Testis (tissue), 2 donors: ENCODE measurements at regions not wholly inside any gene's neighbourhood (a gene's known extent, or its start where the extent isn't known, plus 50 kb on each side); places are given as distances from the start of the nearest gene placed in this dataset.

ENCODE experiments used
- DNase-seq: peaks from one replicate; pipeline ENCODE4 v3.0.0-alpha.2; 2019
- H3K27ac ChIP-seq, 2 donors: fragments of 200-600 bp; sonication (generic); one replicate each; pipeline ENCODE4 v1.5.1; 2019
- H3K27me3 ChIP-seq: fragments of 200-600 bp; sonication (generic); one replicate; pipeline ENCODE4 v1.5.1; 2019
- H3K36me3 ChIP-seq: fragments of 200-600 bp; sonication (generic); one replicate; pipeline ENCODE4 v1.5.1; 2017; ENCODE audit warnings: low read depth; ENCODE audit errors: missing control alignments
- H3K4me1 ChIP-seq: fragments of 200-600 bp; sonication (generic); one replicate; pipeline ENCODE4 v1.5.1; 2019
- H3K4me3 ChIP-seq, 2 donors: fragments of 200-600 bp; sonication (generic); one replicate each; pipeline ENCODE4 v1.5.1; 2017 to 2019
- H3K9me3 ChIP-seq: fragments of 200-600 bp; sonication (generic); one replicate; pipeline ENCODE4 v1.5.1; 2017
- POLR2A ChIP-seq: fragments of 450-650 bp; IDR thresholded peaks from one replicate; pipeline ENCODE4 v1.6.1; 2017; ENCODE audit warnings: antibody characterized with exemption, mild to moderate bottlenecking, moderate library complexity
- WGBS, 2 donors: methylation state at CpG; one replicate each; pipeline ENCODE4 v1.1.5; 2018; 5-methylcytosine and 5-hydroxymethylcytosine counted together
- intact Hi-C: fragments of 100-400 bp; cut with DNase I; formaldehyde crosslinking; loops from one replicate; pipeline ENCODE4 v1.15.1; 2023; ENCODE audit warnings: low total_unique reads
- TF ChIP-seq, protein P1 (sequence below), 3 experiments: fragments of 450-650 bp in 2 of 3; fragments of 200-600 bp in 1 of 3; sonication (generic) in 1 of 3; IDR thresholded peaks; one replicate each; pipeline ENCODE4 v1.5.1; 2016 to 2019; ENCODE audit warnings: antibody characterized with exemption in 3 of 3, mild to moderate bottlenecking in 2 of 3, moderate library complexity in 1 of 3

DNA sequence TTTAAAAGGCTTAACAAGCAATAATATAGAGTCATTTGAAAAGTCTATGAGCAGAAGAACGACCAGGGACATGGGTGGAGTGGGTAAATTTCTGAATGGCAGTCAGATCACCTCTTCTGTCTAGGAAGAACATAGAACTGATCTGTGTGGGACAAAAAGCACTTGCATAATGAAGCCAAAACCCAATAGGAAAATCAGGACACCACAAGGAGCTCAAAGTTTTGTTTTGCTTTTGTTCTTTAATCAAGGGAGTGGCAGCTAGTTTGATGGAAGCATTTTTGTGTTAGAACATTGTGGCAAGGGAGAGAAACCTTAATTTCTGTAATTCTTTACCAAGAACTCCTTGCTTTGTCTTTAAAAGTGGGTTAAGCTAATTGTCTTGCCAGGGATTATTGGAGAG, 240.2 kb upstream of the TANK start:
- H3K4me3 ChIP-seq: no peak overlapping the region
- 65 to 80% methylated on average over 1 of the region's 1 CpG for WGBS, 2 donors
- H3K27me3 ChIP-seq: no peaks in the 10 kb centered on the region
- H3K4me1 ChIP-seq: peaks cover 9% of the 10 kb centered on the region
- H3K9me3 ChIP-seq: no peaks in the 10 kb centered on the region
- H3K36me3 ChIP-seq: no peaks in the 10 kb centered on the region
- H3K27ac ChIP-seq: no peak overlapping the region
- intact Hi-C loops: no loop called here
- TF ChIP-seq, protein P1, sequence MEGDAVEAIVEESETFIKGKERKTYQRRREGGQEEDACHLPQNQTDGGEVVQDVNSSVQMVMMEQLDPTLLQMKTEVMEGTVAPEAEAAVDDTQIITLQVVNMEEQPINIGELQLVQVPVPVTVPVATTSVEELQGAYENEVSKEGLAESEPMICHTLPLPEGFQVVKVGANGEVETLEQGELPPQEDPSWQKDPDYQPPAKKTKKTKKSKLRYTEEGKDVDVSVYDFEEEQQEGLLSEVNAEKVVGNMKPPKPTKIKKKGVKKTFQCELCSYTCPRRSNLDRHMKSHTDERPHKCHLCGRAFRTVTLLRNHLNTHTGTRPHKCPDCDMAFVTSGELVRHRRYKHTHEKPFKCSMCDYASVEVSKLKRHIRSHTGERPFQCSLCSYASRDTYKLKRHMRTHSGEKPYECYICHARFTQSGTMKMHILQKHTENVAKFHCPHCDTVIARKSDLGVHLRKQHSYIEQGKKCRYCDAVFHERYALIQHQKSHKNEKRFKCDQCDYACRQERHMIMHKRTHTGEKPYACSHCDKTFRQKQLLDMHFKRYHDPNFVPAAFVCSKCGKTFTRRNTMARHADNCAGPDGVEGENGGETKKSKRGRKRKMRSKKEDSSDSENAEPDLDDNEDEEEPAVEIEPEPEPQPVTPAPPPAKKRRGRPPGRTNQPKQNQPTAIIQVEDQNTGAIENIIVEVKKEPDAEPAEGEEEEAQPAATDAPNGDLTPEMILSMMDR (IDR thresholded peaks at IDR 0.05): no peak
- TF ChIP-seq POLR2A: no peak
- DNase-seq: no peak

DNA sequence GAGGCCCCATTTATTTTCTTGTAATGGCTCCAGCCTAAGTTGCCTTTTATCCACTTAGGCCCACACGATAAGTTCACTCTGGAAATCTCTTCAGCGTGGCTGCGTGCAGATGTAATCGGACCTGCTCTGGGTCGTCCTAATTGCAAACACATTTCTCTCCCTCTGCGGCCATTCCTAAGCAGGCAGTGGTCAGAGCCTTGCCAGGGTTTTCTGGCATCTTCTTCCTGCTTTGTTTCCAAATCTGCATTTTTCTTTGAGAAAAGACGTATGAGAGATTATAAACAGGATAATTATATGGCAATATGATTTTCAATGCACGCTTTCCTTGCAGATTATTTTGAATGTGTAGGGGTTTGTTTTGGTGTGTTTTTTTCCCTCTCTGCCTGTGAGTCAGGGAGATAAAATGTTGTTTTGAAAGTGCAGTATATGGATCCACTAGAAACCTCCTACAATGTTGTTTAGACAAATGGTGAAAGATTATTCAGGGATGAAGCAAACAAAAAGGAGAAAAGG, 239.4 kb upstream of the TANK start:
- H3K27ac ChIP-seq: peak overlapping the region; percentile 15 to 62
- no peaks in the 10 kb centered on the region for H3K36me3 ChIP-seq
- TF ChIP-seq, protein P1 (IDR thresholded peaks at IDR 0.05): no peak
- peaks cover 9% of the 10 kb centered on the region for H3K4me1 ChIP-seq
- no peak overlapping the region for H3K4me3 ChIP-seq
- peak; percentile 28 for DNase-seq
- 45 to 61% methylated on average over 8 of the region's 8 CpGs for whole genome bisulfite sequencing, 2 donors
- intact Hi-C loops: no loop called here
- H3K27me3 ChIP-seq: no peaks in the 10 kb centered on the region
- H3K9me3 ChIP-seq: no peaks in the 10 kb centered on the region

DNA sequence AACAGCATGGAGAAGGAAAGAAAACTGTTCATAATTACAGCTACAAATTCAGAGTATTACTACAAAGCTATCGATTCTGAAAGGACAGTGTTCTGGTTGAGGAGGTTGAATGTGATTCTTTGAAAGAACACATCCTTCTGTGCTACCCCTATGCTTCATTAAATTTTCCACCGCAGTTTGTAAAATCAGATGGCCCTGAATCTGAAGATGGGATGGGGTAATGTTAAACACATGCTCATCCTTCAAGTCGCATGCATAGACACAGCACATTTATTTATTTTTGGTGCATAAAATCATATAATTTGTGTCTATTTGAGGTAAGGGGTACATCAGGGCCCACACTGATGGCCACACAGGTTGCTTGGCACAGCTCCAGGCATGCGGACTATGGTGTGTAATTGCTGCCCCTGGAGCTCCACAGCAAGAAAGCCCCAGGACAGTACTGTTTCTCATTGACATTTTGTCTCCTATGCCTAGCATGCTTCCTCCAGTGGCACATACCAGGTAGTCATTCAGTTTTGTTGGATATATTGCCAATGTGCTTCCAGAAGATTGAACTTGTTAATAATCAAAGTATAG, 238.8 kb upstream of the TANK start:
- Histone ChIP-seq H3K9me3 (no peaks in the 10 kb centered on the region), H3K36me3 (no peaks in the 10 kb centered on the region), H3K27me3 (no peaks in the 10 kb centered on the region), H3K27ac (peak overlapping the region in 1 of 2 donors; percentile 62), H3K4me3 (no peak overlapping the region), H3K4me1 (peaks cover 9% of the 10 kb centered on the region)
- WGBS, 2 donors: 47 to 49% methylated on average over 4 of the region's 4 CpGs
- TF ChIP-seq POLR2A: no peak
- TF ChIP-seq, protein P1 (IDR thresholded peaks at IDR 0.05): no peak
- intact Hi-C loops: no loop called here
- no peak for DNase-seq

DNA sequence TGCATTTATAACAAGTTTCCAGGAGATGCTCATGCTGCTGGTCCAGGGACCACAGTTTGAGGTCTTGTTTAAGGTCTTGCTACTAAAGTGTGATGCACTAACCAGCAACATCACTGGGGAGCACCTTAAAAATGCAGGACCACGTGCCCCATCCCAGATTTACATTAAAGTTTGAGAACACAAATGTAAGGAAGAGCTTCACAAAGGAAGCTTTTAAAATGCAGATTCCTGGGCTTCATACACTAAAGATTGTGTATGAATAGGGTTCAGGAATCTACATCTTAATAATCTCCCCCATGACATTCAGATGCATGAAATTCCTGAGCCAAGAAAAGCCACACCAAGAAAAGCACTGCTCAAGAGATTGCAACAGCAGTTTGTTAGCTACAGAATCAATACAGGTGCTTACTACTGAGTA, 235.3 kb upstream of the TANK start:
- 95 to 100% methylated on average over 1 of the region's 1 CpG for WGBS, 2 donors
- H3K27me3 ChIP-seq: no peaks in the 10 kb centered on the region
- no peak overlapping the region for H3K27ac ChIP-seq
- intact Hi-C loops: no loop called here
- no peak for DNase-seq
- peaks cover 9% of the 10 kb centered on the region for H3K4me1 ChIP-seq
- H3K4me3 ChIP-seq: no peak overlapping the region
- H3K36me3 ChIP-seq: no peaks in the 10 kb centered on the region
- H3K9me3 ChIP-seq: no peaks in the 10 kb centered on the region
- TF ChIP-seq, protein P1 (IDR thresholded peaks at IDR 0.05): no peak
- no peak for TF ChIP-seq POLR2A

DNA sequence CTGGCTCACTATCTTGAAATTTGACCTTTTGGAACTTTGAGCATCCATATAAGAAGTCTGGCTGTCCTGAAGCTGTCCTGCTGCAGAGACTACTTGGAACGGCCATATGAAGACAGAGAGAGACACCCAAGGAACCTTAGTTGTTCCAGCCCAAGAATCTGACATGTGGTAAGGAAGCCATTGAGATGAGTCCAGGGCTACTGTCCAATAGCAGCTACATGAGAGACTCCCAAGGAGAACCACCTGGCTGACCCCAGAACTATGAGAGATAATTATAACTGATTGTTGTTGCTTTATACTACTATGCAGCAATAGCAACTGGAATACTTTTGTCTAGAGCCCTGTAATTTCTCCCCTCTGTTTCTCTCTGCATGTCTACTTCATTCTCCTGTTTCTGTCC, 234.3 kb upstream of the TANK start:
- no peak for DNase-seq
- 71 to 76% methylated on average over 1 of the region's 1 CpG for WGBS, 2 donors
- Histone ChIP-seq H3K36me3 (no peaks in the 10 kb centered on the region), H3K27ac (no peak overlapping the region), H3K9me3 (no peaks in the 10 kb centered on the region), H3K4me1 (peaks cover 9% of the 10 kb centered on the region), H3K4me3 (no peak overlapping the region), H3K27me3 (no peaks in the 10 kb centered on the region)
- TF ChIP-seq, protein P1 (IDR thresholded peaks at IDR 0.05): no peak
- no peak for TF ChIP-seq POLR2A
- intact Hi-C loops: no loop called here
